Upper lobe of right lung (tissue), 1 donor: ENCODE measurements at regions not wholly inside any gene's neighbourhood (a gene's known extent, or its start where the extent isn't known, plus 50 kb on each side); places are given as distances from the start of the nearest gene placed in this dataset.

Source experiments
- ATAC-seq: fragments of 200-7000 bp; cut with Tn5 transposase; one replicate; pipeline ENCODE4 v1.9.1; 2020; ENCODE audit warnings: mild to moderate bottlenecking, moderate library complexity
- DNase-seq: peaks from one replicate; pipeline ENCODE4 v3.0.0-alpha.2; 2020
- H3K27ac ChIP-seq: fragments of 200-600 bp; one replicate; pipeline ENCODE4 v1.8.0; 2022
- H3K27me3 ChIP-seq: fragments of 200-600 bp; one replicate; pipeline ENCODE4 v1.8.0; 2022; ENCODE audit warnings: mild to moderate bottlenecking
- H3K36me3 ChIP-seq: fragments of 200-600 bp; one replicate; pipeline ENCODE4 v1.8.0; 2022
- H3K4me1 ChIP-seq: fragments of 200-600 bp; one replicate; pipeline ENCODE4 v1.8.0; 2022
- H3K4me3 ChIP-seq: fragments of 200-600 bp; one replicate; pipeline ENCODE4 v1.8.0; 2022; ENCODE audit warnings: mild to moderate bottlenecking
- H3K9me3 ChIP-seq: fragments of 200-600 bp; one replicate; pipeline ENCODE4 v1.8.0; 2022
- CTCF ChIP-seq: fragments of 200-600 bp; IDR thresholded peaks from one replicate; pipeline ENCODE4 v1.8.0; 2022; ENCODE audit warnings: antibody characterized with exemption
- intact Hi-C: fragments of 100-400 bp; cut with DNase I; formaldehyde crosslinking; loops from one replicate; pipeline ENCODE4 v1.11.0; 2022
- donor health status: DM: no; HTN: yes; CAD: no; lungs with severe emphysema.

- no peak overlapping the region for H3K4me3 ChIP-seq
- H3K27me3 ChIP-seq = no peaks in the 10 kb centered on the region
- H3K27ac ChIP-seq = no peak overlapping the region
- intact Hi-C loops = no loop called here
- ATAC-seq (no peak), DNase-seq (no peak)
- H3K36me3 ChIP-seq = no peaks in the 10 kb centered on the region
- no peaks in the 10 kb centered on the region for H3K4me1 ChIP-seq
- H3K9me3 ChIP-seq = no peaks in the 10 kb centered on the region
- no peak for TF ChIP-seq CTCF
Measured at GRCh38 chr14:85911044-85911443, 381.1 kb downstream of the FLRT2 start.

- H3K27me3 ChIP-seq = no peaks in the 10 kb centered on the region
- no peaks in the 10 kb centered on the region for H3K9me3 ChIP-seq
- ATAC-seq (no peak), DNase-seq (no peak)
- H3K36me3 ChIP-seq = no peaks in the 10 kb centered on the region
- no peak overlapping the region for H3K4me3 ChIP-seq
- H3K4me1 ChIP-seq = no peaks in the 10 kb centered on the region
- no peak overlapping the region for H3K27ac ChIP-seq
- intact Hi-C loops = no loop called here
- no peak for TF ChIP-seq CTCF
Measured at GRCh38 chr14:85909581-85909980, 379.6 kb downstream of the FLRT2 start.

GRCh38 chr14:85907536-85907935 is 377.6 kb downstream of the FLRT2 start:
- no peak for TF ChIP-seq CTCF
- intact Hi-C loops = no loop called here

GRCh38 chr14:85897808-85898207 is 367.9 kb downstream of the FLRT2 start:
- no peaks in the 10 kb centered on the region for H3K36me3 ChIP-seq
- DNase-seq (no peak), ATAC-seq (no peak)
- H3K4me1 ChIP-seq = no peaks in the 10 kb centered on the region
- intact Hi-C loops = no loop called here
- TF ChIP-seq CTCF = no peak
- no peaks in the 10 kb centered on the region for H3K27me3 ChIP-seq
- no peak overlapping the region for H3K4me3 ChIP-seq
- no peak overlapping the region for H3K27ac ChIP-seq
- H3K9me3 ChIP-seq = no peaks in the 10 kb centered on the region

More at GRCh38 chr14:85907536-85907935, 377.6 kb downstream of the FLRT2 start:
- H3K9me3 ChIP-seq = no peaks in the 10 kb centered on the region
- H3K27ac ChIP-seq = no peak overlapping the region
- H3K27me3 ChIP-seq = no peaks in the 10 kb centered on the region
- ATAC-seq = no peak
- no peak for DNase-seq
- H3K36me3 ChIP-seq = no peaks in the 10 kb centered on the region
- H3K4me1 ChIP-seq = no peaks in the 10 kb centered on the region
- H3K4me3 ChIP-seq = no peak overlapping the region

- Histone ChIP-seq H3K27me3 (no peaks in the 10 kb centered on the region), H3K9me3 (no peaks in the 10 kb centered on the region), H3K27ac (no peak overlapping the region), H3K4me3 (no peak overlapping the region), H3K36me3 (no peaks in the 10 kb centered on the region), H3K4me1 (no peaks in the 10 kb centered on the region)
- TF ChIP-seq CTCF = no peak
- DNase-seq (no peak), ATAC-seq (no peak)
- intact Hi-C loops = no loop called here
Measured at GRCh38 chr14:85895603-85896002, 365.7 kb downstream of the FLRT2 start.

GRCh38 chr14:85892251-85892650 is 362.3 kb downstream of the FLRT2 start:
- no peak for DNase-seq
- TF ChIP-seq CTCF = no peak
- H3K9me3 ChIP-seq = no peaks in the 10 kb centered on the region
- H3K27me3 ChIP-seq = no peaks in the 10 kb centered on the region
- H3K36me3 ChIP-seq = no peaks in the 10 kb centered on the region
- no peaks in the 10 kb centered on the region for H3K4me1 ChIP-seq
- no peak for ATAC-seq
- intact Hi-C loops = no loop called here
- H3K4me3 ChIP-seq = no peak overlapping the region
- H3K27ac ChIP-seq = no peak overlapping the region
